ENCODE measurements at regions not wholly inside any gene's neighbourhood (a gene's known extent, or its start where the extent isn't known, plus 50 kb on each side); places are given as distances from the start of the nearest gene placed in this dataset.

DNA sequence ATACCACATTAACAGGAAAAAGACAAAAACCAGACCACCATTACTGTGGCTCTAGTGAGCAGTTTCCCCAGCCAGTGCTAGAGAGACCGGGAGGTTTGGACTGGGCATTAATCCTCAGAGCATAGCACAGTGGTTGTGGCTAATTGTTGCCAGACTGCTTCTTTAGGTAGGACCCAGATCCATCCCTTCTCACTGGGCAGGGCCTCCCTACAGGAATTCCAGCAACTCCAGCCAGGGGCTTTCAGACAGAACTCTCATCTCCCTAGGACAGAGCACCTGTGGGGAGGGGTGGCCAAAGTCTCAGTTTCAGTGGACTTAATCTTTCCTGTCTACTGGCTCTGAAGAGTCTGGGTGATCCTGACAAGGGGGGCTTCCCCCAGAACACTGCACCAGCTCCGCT, 759.6 kb downstream of the SQOR start:
- Histone ChIP-seq H3K4me3 (ENCODE audit: insufficient read depth, low read depth, low read length) (no peak overlapping the region), H3K4ac (ENCODE audit: low read depth, low read length) (no peak overlapping the region), H3K27ac (ENCODE audit: insufficient read depth, low read length) (no peak overlapping the region), H2AFZ (replicated peaks; ENCODE audit: low read length, poor library complexity) (no peak overlapping the region), H4K91ac (ENCODE audit: insufficient read depth, low read depth, low read length) (no peak overlapping the region), H2AK5ac (ENCODE audit: low read depth, low read length) (no peak overlapping the region), H3K36me3 (ENCODE audit: control insufficient read depth, insufficient read depth, low read length) (no peaks in the 10 kb centered on the region), H3K4me2 (ENCODE audit: low read depth, low read length) (no peak overlapping the region), H4K20me1 (ENCODE audit: insufficient read depth, low read length) (no peaks in the 10 kb centered on the region), H2BK20ac (ENCODE audit: low read depth, low read length) (no peak overlapping the region), H3K9me1 (ENCODE audit: insufficient read depth, low read length) (no peaks in the 10 kb centered on the region), H2BK15ac (ENCODE audit: low read depth, low read length) (no peak overlapping the region), H3K14ac (replicated peaks; ENCODE audit: low read depth, low read length) (no peak overlapping the region), H4K8ac (ENCODE audit: low read depth in 2 of 2, low read length in 2 of 2) (no peak overlapping the region), H3K23ac (ENCODE audit: low read depth, low read length) (no peak overlapping the region), H3K18ac (ENCODE audit: low read depth, low read length) (no peak overlapping the region), H3K4me1 (ENCODE audit: control insufficient read depth, insufficient read depth, low read length) (no peaks in the 10 kb centered on the region), H3K9ac (ENCODE audit: low read depth, low read length) (no peak overlapping the region), H3K56ac (ENCODE audit: extremely low read depth, insufficient read depth, low read length) (no peak overlapping the region), H3K27me3 (ENCODE audit: control insufficient read depth, insufficient read depth, low read length) (no peaks in the 10 kb centered on the region), H2AK9ac (replicated peaks; ENCODE audit: low read depth, low read length, poor library complexity) (no peak overlapping the region), H3K9me3 (ENCODE audit: control insufficient read depth, insufficient read depth, low read length) (peaks cover 3% of the 10 kb centered on the region; the same call in 1 of the 2 replicates), H2BK120ac (ENCODE audit: low read depth, low read length) (no peak overlapping the region), H4K5ac (ENCODE audit: low read depth, low read length) (no peak overlapping the region), H2BK5ac (ENCODE audit: low read depth, low read length, poor library complexity, severe bottlenecking) (no peak overlapping the region), H3K79me1 (ENCODE audit: low read depth in 1 of 2, low read length in 2 of 2) (no peaks in the 10 kb centered on the region)
- BruUV-seq (replicated peaks), result no TSS peak
- intact Hi-C loops (cut with micrococcal nuclease), result no loop called here
- TF ChIP-seq, protein P1, sequence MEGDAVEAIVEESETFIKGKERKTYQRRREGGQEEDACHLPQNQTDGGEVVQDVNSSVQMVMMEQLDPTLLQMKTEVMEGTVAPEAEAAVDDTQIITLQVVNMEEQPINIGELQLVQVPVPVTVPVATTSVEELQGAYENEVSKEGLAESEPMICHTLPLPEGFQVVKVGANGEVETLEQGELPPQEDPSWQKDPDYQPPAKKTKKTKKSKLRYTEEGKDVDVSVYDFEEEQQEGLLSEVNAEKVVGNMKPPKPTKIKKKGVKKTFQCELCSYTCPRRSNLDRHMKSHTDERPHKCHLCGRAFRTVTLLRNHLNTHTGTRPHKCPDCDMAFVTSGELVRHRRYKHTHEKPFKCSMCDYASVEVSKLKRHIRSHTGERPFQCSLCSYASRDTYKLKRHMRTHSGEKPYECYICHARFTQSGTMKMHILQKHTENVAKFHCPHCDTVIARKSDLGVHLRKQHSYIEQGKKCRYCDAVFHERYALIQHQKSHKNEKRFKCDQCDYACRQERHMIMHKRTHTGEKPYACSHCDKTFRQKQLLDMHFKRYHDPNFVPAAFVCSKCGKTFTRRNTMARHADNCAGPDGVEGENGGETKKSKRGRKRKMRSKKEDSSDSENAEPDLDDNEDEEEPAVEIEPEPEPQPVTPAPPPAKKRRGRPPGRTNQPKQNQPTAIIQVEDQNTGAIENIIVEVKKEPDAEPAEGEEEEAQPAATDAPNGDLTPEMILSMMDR (conservative IDR thresholded peaks at IDR 0.05; ENCODE audit: low read depth, low read length), result no peak
- TF ChIP-seq FOS (IDR thresholded peaks at IDR 0.05; ENCODE audit: low read depth, low read length) (no peak), MAFK (IDR thresholded peaks at IDR 0.05; ENCODE audit: low read depth, low read length) (no peak), CHD1 (IDR thresholded peaks at IDR 0.05; ENCODE audit: low read depth, low read length) (no peak), RCOR1 (IDR thresholded peaks at IDR 0.05; ENCODE audit: insufficient replicate concordance, low read length) (no peak), NFE2L2 (IDR thresholded peaks at IDR 0.05; ENCODE audit: low read depth, low read length) (no peak), BHLHE40 (IDR thresholded peaks at IDR 0.05; ENCODE audit: low read depth, low read length) (no peak), MXI1 (IDR thresholded peaks at IDR 0.05; ENCODE audit: borderline replicate concordance, low read depth, low read length) (no peak), MAZ (IDR thresholded peaks at IDR 0.05; ENCODE audit: borderline replicate concordance, low read depth, low read length) (no peak), SMC3 (IDR thresholded peaks at IDR 0.05; ENCODE audit: low read depth, low read length) (no peak)
- TF ChIP-seq, protein P2, sequence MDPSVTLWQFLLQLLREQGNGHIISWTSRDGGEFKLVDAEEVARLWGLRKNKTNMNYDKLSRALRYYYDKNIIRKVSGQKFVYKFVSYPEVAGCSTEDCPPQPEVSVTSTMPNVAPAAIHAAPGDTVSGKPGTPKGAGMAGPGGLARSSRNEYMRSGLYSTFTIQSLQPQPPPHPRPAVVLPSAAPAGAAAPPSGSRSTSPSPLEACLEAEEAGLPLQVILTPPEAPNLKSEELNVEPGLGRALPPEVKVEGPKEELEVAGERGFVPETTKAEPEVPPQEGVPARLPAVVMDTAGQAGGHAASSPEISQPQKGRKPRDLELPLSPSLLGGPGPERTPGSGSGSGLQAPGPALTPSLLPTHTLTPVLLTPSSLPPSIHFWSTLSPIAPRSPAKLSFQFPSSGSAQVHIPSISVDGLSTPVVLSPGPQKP (IDR thresholded peaks at IDR 0.05; ENCODE audit: borderline replicate concordance, low read depth, low read length), result no peak
- TF ChIP-seq, protein P3, sequence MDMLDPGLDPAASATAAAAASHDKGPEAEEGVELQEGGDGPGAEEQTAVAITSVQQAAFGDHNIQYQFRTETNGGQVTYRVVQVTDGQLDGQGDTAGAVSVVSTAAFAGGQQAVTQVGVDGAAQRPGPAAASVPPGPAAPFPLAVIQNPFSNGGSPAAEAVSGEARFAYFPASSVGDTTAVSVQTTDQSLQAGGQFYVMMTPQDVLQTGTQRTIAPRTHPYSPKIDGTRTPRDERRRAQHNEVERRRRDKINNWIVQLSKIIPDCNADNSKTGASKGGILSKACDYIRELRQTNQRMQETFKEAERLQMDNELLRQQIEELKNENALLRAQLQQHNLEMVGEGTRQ (IDR thresholded peaks at IDR 0.05; ENCODE audit: low read depth, low read length), result no peak
- no peak for DNase-seq
- ChIA-PET CTCF (no interaction called here), POLR2A (ENCODE audit: unreplicated experiment) (no interaction called here)
- ATAC-seq (ENCODE audit: low read depth), result no peak
- dilution Hi-C loops (cut with HindIII; ENCODE audit: low sequenced_read_pairs, unreplicated experiment), result no loop called here
- no CpG with 5 or more reads among the region's 2 CpGs for WGBS, 2 experiments (ENCODE audit: extremely low coverage in 2 of 2, insufficient read length in 1 of 2)
- in situ Hi-C loops (cut with MboI; ENCODE audit: low sequenced_read_pairs), result no loop called here

Measured in IMR-90 (cell line).